ENCODE measurements at regions not wholly inside any gene's neighbourhood (a gene's known extent, or its start where the extent isn't known, plus 50 kb on each side); places are given as distances from the start of the nearest gene placed in this dataset.
A peak's percentile ranks its signal among the peaks of the same experiment; 100 is the strongest.

- POLR2A ChIA-PET = interaction anchor here (0.7 to 1.5 kb wide), 4 partner anchors 8 to 37 kb away, joined by 3 to 5 read pairs (median 4); no protein-coding TSS in a partner anchor
- no peak for FAIRE-seq
- Histone ChIP-seq H3K36me3 (ENCODE audit: control insufficient read depth, insufficient read depth, low read length) (no peaks in the 10 kb centered on the region), H3K27ac (ENCODE audit: extremely low read depth, low read depth, low read length) (no peak overlapping the region), H3K27me3 (ENCODE audit: control insufficient read depth in 2 of 2, insufficient read depth in 2 of 2, low read length in 2 of 2) (no peaks in the 10 kb centered on the region), H3K4me3 (no peak overlapping the region), H3K9me3 (replicated peaks; ENCODE audit: control insufficient read depth, insufficient read depth, low read depth, low read length) (no peaks in the 10 kb centered on the region), H3K9me1 (ENCODE audit: control insufficient read depth, insufficient read depth, low read length) (no peaks in the 10 kb centered on the region), H3K4me1 (replicated peaks in 1 of 2; ENCODE audit: control insufficient read depth in 2 of 2, insufficient read depth in 2 of 2, low read length in 2 of 2) (peaks cover 0 to 7% of the 10 kb centered on the region in 2 experiments; a peak in 2 of 5 replicates), H2AFZ (ENCODE audit: low read depth, low read length) (no peak overlapping the region), H3K4me2 (ENCODE audit: insufficient read depth, low read length) (no peak overlapping the region), H3K9ac (ENCODE audit: insufficient read depth in 1 of 2, low read depth in 2 of 2, low read length in 2 of 2) (no peak overlapping the region), H4K20me1 (replicated peaks; ENCODE audit: control insufficient read depth, insufficient read depth, low read length) (no peaks in the 10 kb centered on the region), H3K79me2 (ENCODE audit: control insufficient read depth, insufficient read depth, low read length) (no peaks in the 10 kb centered on the region)
- intact Hi-C loops (cut with micrococcal nuclease) = loop anchor here (2.0 to 5.0 kb wide), 2 partner anchors 104 to 198 kb away; partner anchors contain the start of gene STK17B
- TF ChIP-seq SMARCA4 (IDR thresholded peaks at IDR 0.05) (no peak), MEIS2 (IDR thresholded peaks at IDR 0.05; ENCODE audit: partially characterized antibody) (peak; percentile 14)
- no peak for DNase-seq (ENCODE audit: extremely low read depth in 1 of 4, low spot score in 3 of 4)
- no TSS peak for BruUV-seq (replicated peaks)
- 0% methylated on average over 2 of the region's 2 CpGs for WGBS (ENCODE audit: insufficient coverage, low coverage, missing lambda C conversion rate)
- CTCF ChIA-PET (ENCODE audit: low intra/inter-chr PET ratio) = interaction anchor here (1.1 to 2.5 kb wide), 2 partner anchors 145 to 192 kb away, joined by 3 to 11 read pairs; no protein-coding TSS in a partner anchor
- in situ Hi-C loops (cut with MboI) = loop anchor here (5.0 kb wide), 1 partner anchor 144 kb away; no protein-coding TSS in a partner anchor
- peak; percentile 26; the same call in 2 of the 3 replicates for ATAC-seq
Measured at GRCh38 chr2:196276421-196276820, 105.0 kb upstream of the STK17B start.

GRCh38 chr2:196277002-196277401, 105.6 kb upstream of the STK17B start:
- H2AFZ ChIP-seq (ENCODE audit: low read depth, low read length) = no peak overlapping the region
- no peak overlapping the region for H3K4me3 ChIP-seq
- H3K4me2 ChIP-seq (ENCODE audit: insufficient read depth, low read length) = no peak overlapping the region
- intact Hi-C loops (cut with micrococcal nuclease) (loop anchor here (1.0 to 5.0 kb wide), 3 partner anchors 105 to 198 kb away; partner anchors contain the start of gene STK17B), in situ Hi-C loops (cut with MboI) (loop anchor here (5.0 kb wide), 1 partner anchor 145 kb away; no protein-coding TSS in a partner anchor)
- DNase-seq (ENCODE audit: extremely low read depth in 1 of 4, low spot score in 3 of 4) (peak; percentile 15 to 29 (median 23)), ATAC-seq (peak; percentile 60; the same call in 2 of the 3 replicates), FAIRE-seq (peak; percentile 54)
- no TSS peak for BruUV-seq (replicated peaks)
- peaks cover 0 to 7% of the 10 kb centered on the region in 2 experiments; a peak in 2 of 5 replicates for H3K4me1 ChIP-seq (replicated peaks in 1 of 2; ENCODE audit: control insufficient read depth in 2 of 2, insufficient read depth in 2 of 2, low read length in 2 of 2)
- H3K36me3 ChIP-seq (ENCODE audit: control insufficient read depth, insufficient read depth, low read length) = no peaks in the 10 kb centered on the region
- ChIA-PET POLR2A (interaction anchor here (0.7 to 1.5 kb wide), 4 partner anchors 9 to 38 kb away, joined by 3 to 5 read pairs (median 4); no protein-coding TSS in a partner anchor), CTCF (ENCODE audit: low intra/inter-chr PET ratio) (interaction anchor here (1.1 to 2.5 kb wide), 2 partner anchors 146 to 191 kb away, joined by 3 to 11 read pairs; no protein-coding TSS in a partner anchor)
- H3K79me2 ChIP-seq (ENCODE audit: control insufficient read depth, insufficient read depth, low read length) = no peaks in the 10 kb centered on the region
- H3K9me3 ChIP-seq (replicated peaks; ENCODE audit: control insufficient read depth, insufficient read depth, low read depth, low read length) = no peaks in the 10 kb centered on the region
- H3K27me3 ChIP-seq (ENCODE audit: control insufficient read depth in 2 of 2, insufficient read depth in 2 of 2, low read length in 2 of 2) = no peaks in the 10 kb centered on the region
- no peak overlapping the region for H3K27ac ChIP-seq (ENCODE audit: extremely low read depth, low read depth, low read length)
- no peak overlapping the region for H3K9ac ChIP-seq (ENCODE audit: insufficient read depth in 1 of 2, low read depth in 2 of 2, low read length in 2 of 2)
- WGBS (ENCODE audit: insufficient coverage, low coverage, missing lambda C conversion rate) = 7% methylated on average over 2 of the region's 2 CpGs
- H3K9me1 ChIP-seq (ENCODE audit: control insufficient read depth, insufficient read depth, low read length) = no peaks in the 10 kb centered on the region
- H4K20me1 ChIP-seq (replicated peaks; ENCODE audit: control insufficient read depth, insufficient read depth, low read length) = no peaks in the 10 kb centered on the region
- TF ChIP-seq RAD21 (CRISPR knock-in tag; conservative IDR thresholded peaks at IDR 0.05 in 1 of 2, IDR thresholded peaks at IDR 0.05 in 1 of 2) (peak; percentile 66 to 72), REST (IDR thresholded peaks at IDR 0.05; ENCODE audit: borderline replicate concordance) (peak; percentile 61; the same call in 1 of the 2 replicates), REST (CRISPR knock-in tag; IDR thresholded peaks at IDR 0.05; ENCODE audit: low read depth) (no peak), ZNF24 (IDR thresholded peaks at IDR 0.05) (0 out of 2 replicates have a peak, but pooled peaks have one; percentile 13), SAFB2 (IDR thresholded peaks at IDR 0.05; ENCODE audit: borderline replicate concordance, low read depth, low read length, severe bottlenecking) (no peak)
